Stimulated activated naive CD8-positive, alpha-beta T cell treated with anti-CD3 and anti-CD28 coated beads, Interleukin-15, amount 100 ng/mL, for 72 hours (primary cell): ENCODE measurements at regions not wholly inside any gene's neighbourhood (a gene's known extent, or its start where the extent isn't known, plus 50 kb on each side); places are given as distances from the start of the nearest gene placed in this dataset.
A peak's percentile ranks its signal among the peaks of the same experiment; 100 is the strongest.

Experiments used
- ATAC-seq: fragments of 150-1000 bp; cut with Tn5 transposase; 2 replicates; pipeline ENCODE4 v1.10.0; 2021; ENCODE audit warnings: mild to moderate bottlenecking, moderate library complexity
- DNase-seq, 2 donors: peaks; one replicate each; pipeline ENCODE4 v3.0.0; 2021 to 2022
- H3K27ac Mint-ChIP-seq, 2 donors: one replicate each; pipeline ENCODE4 v1.8.0; 2022; ENCODE audit warnings: mild to moderate bottlenecking in 2 of 2, mixed read lengths in 2 of 2, moderate library complexity in 2 of 2
- H3K27me3 Mint-ChIP-seq: one replicate; pipeline ENCODE4 v1.8.0; 2022; ENCODE audit warnings: mixed read lengths
- H3K4me1 Mint-ChIP-seq: one replicate; pipeline ENCODE4 v1.8.0; 2022; ENCODE audit warnings: mild to moderate bottlenecking, mixed read lengths
- H3K4me3 Mint-ChIP-seq, 2 donors: one replicate each; pipeline ENCODE4 v1.8.0; 2022; ENCODE audit warnings: mild to moderate bottlenecking in 2 of 2, mixed read lengths in 2 of 2, moderate library complexity in 1 of 2
- H3K9me3 Mint-ChIP-seq, 2 donors: one replicate each; pipeline ENCODE4 v1.8.0; 2022; ENCODE audit warnings: mixed read lengths in 2 of 2

DNA sequence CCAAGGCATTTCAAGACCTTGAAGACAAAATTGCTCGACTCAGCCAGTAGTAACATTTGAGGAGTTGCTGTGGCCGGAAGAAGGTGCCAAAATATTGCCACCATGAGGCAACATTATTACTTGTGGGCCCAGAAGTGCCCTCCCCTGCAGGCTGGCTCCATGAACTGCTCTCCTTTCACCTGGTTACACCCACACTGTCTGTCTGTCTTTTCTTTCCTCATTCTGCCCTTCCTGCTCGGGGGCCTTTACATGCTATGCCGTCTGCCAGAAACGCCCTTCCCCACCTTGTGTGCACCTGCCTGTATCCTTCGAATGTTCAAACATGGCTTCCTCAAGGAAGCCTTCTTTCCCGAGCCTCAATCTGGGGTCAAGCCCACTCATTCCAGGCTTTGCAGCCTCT is 224.2 kb upstream of the DIO3 start:
- H3K27me3 Mint-ChIP-seq, result peaks cover 52% of the 10 kb centered on the region
- DNase-seq, result no peak
- no peak for ATAC-seq
- H3K4me3 Mint-ChIP-seq, result no peak overlapping the region
- H3K4me1 Mint-ChIP-seq, result no peaks in the 10 kb centered on the region
- H3K27ac Mint-ChIP-seq, result no peak overlapping the region
- H3K9me3 Mint-ChIP-seq, result no peaks in the 10 kb centered on the region

DNA sequence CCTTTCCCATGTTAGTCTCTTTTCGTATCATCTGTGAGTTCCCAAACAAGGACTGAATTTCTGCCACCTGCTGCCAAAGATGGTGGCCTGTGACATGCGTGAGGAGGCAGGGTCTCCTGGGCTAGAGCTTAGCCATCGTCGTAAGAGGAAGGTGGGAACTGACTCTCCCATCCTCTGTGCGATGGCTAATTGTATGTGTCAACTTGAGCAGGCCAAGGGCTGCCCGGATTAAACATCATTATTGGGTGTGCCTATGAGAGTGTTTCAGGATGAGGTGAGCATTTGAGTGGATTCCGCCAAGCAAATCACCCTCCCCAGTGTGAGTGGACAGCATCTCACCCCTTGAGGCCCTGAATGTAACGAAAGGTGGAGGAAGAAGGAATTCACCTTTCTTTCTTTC is 220.7 kb upstream of the DIO3 start:
- DNase-seq, result no peak
- Mint-ChIP-seq H3K27me3 (peaks cover 70% of the 10 kb centered on the region), H3K4me3 (no peak overlapping the region), H3K27ac (no peak overlapping the region), H3K4me1 (no peaks in the 10 kb centered on the region), H3K9me3 (peaks cover 6% of the 10 kb centered on the region in 2 donors)
- ATAC-seq, result no peak

DNA sequence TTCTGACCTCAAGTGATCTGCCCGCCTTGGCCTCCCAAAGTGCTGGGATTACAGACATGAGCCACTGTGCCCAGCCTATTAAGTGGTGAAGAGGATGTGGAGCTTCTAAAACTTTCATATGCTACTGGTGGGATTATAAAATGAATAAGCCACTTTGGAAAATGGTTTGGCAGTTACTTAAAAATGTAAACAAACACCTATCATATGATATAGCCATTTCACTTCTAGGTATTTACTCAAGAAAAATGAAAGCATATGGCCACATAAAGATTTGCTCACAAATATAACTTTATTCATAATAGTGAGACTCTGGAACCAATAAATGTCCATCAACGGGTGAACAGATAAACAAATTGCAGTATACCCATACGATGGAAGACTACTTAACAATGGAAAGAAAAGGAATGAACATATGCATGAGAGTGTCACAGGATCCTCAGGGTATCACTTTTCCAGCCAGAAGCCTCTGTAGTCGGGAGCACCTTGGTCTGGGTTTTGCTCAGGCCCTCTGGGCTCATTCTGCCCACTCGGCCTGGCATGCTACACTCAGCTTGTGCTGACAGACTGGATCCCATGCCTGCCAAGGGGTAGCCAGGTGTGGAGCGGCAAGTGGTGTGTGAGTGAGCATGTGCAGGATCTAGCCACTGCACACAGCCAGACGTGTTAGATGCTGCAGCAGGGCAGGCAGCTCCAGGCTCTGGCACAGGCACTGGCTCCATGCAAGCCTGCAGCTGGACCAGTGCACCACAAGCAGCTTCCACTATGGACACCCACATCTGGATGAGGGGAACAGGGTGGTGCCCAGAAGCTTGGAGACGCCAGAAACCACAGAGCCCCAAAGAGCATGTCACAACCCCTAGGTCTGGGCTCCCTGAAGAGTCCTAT is 213.2 kb upstream of the DIO3 start:
- H3K27me3 Mint-ChIP-seq, result peaks cover 15% of the 10 kb centered on the region
- DNase-seq, result no peak
- H3K4me1 Mint-ChIP-seq, result no peaks in the 10 kb centered on the region
- ATAC-seq, result no peak
- H3K27ac Mint-ChIP-seq, result no peak overlapping the region
- no peak overlapping the region for H3K4me3 Mint-ChIP-seq
- H3K9me3 Mint-ChIP-seq, result peaks cover 0 to 19% of the 10 kb centered on the region in 2 donors

DNA sequence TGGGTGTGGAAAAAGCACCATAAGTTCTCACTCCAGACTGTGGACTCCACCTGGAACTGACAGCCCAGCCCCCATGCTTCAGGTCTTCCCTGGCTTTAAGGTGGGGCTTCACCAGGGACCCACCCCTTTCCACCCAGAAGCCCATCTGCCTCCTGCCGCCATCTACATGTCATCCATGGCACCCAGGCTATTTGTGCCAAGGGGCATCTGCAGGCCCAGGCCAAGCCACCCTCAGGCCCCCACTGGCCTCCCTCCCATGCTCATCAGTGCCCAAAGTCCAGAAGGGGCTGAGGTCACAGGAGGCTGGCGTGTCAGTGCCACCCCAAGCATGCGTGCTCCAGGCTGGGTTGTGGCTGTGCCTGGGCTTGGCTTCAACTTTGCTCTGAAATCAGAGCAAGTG is 212.2 kb upstream of the DIO3 start:
- H3K9me3 Mint-ChIP-seq, result peaks cover 6 to 23% of the 10 kb centered on the region in 2 donors
- peak overlapping the region in 1 of 2 donors; percentile 52 for H3K27ac Mint-ChIP-seq
- no peak for DNase-seq
- no peak for ATAC-seq
- no peak overlapping the region for H3K4me3 Mint-ChIP-seq
- peaks cover 5% of the 10 kb centered on the region for H3K27me3 Mint-ChIP-seq
- no peaks in the 10 kb centered on the region for H3K4me1 Mint-ChIP-seq

DNA sequence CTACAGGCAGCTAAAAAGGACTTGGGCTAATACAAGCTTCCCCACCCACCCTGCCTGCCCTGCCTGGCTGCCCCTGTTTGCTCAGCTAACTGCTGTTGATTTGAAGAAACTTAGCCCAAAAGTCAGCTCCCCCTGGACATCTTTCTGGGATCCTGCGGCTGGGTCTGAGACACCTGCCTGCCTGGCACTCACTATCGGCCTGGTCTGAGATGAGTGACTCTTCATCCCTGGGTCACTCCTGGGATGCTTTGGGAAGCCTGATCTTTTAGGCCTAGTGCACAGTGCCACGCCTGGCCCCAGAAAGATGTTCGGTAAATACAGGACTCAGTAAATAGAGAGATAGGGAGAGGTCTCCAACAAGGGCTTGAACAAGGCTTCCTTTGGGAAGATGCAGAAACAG is 211.3 kb upstream of the DIO3 start:
- Mint-ChIP-seq H3K27ac (no peak overlapping the region), H3K4me3 (no peak overlapping the region), H3K9me3 (peaks cover 6 to 28% of the 10 kb centered on the region in 2 donors), H3K27me3 (no peaks in the 10 kb centered on the region), H3K4me1 (no peaks in the 10 kb centered on the region)
- ATAC-seq, result no peak
- no peak for DNase-seq

DNA sequence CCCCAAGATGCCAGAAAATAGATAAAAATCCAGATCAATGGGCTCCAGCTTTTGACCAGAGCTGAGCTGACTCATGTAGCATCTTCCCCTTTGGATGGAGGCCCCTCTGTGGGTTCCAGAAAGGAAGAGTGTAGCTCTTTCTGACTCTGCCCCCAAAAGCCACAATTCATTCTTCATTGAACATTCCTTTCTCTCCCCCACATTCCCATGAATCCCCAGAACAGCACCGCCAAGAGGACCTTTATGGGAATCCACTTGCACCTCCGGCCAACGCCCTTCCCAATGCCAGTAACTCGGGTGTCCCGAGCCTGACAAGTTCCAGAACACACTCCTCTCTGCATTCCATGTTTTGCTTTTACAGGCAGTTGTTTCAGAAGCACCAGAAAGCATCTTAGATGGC is 210.6 kb upstream of the DIO3 start:
- no peaks in the 10 kb centered on the region for H3K27me3 Mint-ChIP-seq
- ATAC-seq (no peak), DNase-seq (no peak)
- no peak overlapping the region for H3K4me3 Mint-ChIP-seq
- H3K4me1 Mint-ChIP-seq, result no peaks in the 10 kb centered on the region
- peaks cover 6 to 31% of the 10 kb centered on the region in 2 donors for H3K9me3 Mint-ChIP-seq
- no peak overlapping the region for H3K27ac Mint-ChIP-seq

DNA sequence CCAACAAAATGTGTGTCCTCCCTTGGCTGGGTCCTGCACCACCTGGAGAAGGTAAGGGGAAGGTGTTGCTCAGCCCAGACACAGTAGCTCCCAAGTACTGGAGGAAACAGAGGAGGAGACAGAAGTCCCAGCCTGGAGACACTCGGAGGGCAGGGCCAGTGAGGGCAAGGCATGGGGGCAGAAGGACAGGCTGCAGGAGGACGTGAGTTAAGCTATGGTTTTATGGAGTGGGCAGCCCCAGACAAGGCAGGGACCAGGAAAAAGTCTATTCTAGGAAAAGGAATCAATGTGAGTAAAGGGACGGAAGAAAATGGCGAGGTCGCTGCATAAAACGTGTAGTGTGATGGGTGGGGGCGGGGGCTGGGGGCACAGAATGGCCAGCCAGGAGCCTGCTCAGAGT is 210.1 kb upstream of the DIO3 start:
- no peak for DNase-seq
- peaks cover 2% of the 10 kb centered on the region for H3K27me3 Mint-ChIP-seq
- no peaks in the 10 kb centered on the region for H3K4me1 Mint-ChIP-seq
- H3K4me3 Mint-ChIP-seq, result no peak overlapping the region
- H3K27ac Mint-ChIP-seq, result peak overlapping the region in 1 of 2 donors; percentile 13
- no peak for ATAC-seq
- peaks cover 6 to 33% of the 10 kb centered on the region in 2 donors for H3K9me3 Mint-ChIP-seq

DNA sequence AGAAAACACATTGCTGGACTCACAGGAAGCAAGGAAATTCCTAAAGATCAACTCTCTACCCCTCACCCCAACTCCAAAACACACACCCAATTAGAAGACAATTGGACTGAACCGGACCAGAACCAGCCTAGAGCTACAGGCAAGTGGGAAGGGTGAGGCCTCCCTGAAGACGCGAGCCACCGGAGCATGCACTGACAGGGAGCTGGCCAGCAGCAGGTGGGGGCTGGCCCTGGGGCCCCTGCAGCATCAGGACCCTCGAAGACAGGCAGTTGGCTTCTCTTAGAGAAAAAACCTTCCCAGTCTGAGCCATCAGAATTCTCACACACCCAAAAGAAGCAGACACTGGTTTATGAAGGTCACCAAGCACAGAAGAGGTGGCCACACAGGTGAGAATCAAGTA is 209.5 kb upstream of the DIO3 start:
- no peaks in the 10 kb centered on the region for H3K4me1 Mint-ChIP-seq
- ATAC-seq, result no peak
- peaks cover 9 to 38% of the 10 kb centered on the region in 2 donors for H3K9me3 Mint-ChIP-seq
- no peak overlapping the region for H3K27ac Mint-ChIP-seq
- no peak for DNase-seq
- H3K4me3 Mint-ChIP-seq, result no peak overlapping the region
- H3K27me3 Mint-ChIP-seq, result peaks cover 8% of the 10 kb centered on the region

DNA sequence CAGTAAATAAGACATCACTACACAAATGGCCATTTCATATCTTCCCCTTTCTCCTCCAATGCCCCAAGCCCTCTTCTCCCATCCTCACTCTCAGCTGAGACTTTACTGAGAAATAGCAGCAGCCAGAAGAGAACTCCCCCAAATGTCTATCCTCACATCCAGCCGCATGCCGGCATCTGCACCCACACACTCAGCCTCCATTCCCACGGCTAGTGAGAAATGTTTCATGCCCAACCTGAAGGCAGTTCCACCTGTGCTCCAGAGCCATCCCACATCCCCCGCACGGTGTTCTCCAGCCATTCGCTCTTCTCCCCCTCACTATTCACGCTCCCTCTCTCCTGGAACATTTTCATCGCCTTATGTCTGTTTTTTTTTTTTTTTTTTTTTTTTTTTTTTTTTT is 208.7 kb upstream of the DIO3 start:
- DNase-seq, result no peak
- Mint-ChIP-seq H3K4me1 (no peaks in the 10 kb centered on the region), H3K4me3 (no peak overlapping the region), H3K9me3 (peaks cover 9 to 38% of the 10 kb centered on the region in 2 donors), H3K27me3 (peaks cover 8% of the 10 kb centered on the region), H3K27ac (no peak overlapping the region)
- no peak for ATAC-seq

DNA sequence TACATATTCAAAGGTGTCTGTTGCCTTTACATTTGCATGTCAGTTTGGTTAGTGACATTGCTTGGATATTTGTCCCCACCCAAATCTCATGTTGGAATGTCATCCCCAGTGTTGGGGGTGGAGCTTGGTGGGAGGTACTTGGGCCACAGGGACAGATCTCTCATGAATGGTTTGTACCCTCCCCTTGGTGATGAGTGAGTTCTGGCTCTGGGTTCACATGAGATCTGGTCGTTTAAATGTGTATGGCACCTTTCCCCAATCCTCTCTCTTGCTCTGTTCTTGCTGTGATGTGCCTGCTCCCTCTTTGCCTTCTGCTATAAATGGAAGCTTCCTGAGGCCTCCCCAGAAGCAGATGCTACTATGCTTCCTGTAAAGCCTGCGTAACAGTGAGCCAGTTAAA is 207.9 kb upstream of the DIO3 start:
- ATAC-seq, result no peak
- DNase-seq, result no peak
- Mint-ChIP-seq H3K4me1 (no peaks in the 10 kb centered on the region), H3K4me3 (no peak overlapping the region), H3K9me3 (peaks cover 9 to 32% of the 10 kb centered on the region in 2 donors), H3K27me3 (peaks cover 8% of the 10 kb centered on the region), H3K27ac (no peak overlapping the region)

DNA sequence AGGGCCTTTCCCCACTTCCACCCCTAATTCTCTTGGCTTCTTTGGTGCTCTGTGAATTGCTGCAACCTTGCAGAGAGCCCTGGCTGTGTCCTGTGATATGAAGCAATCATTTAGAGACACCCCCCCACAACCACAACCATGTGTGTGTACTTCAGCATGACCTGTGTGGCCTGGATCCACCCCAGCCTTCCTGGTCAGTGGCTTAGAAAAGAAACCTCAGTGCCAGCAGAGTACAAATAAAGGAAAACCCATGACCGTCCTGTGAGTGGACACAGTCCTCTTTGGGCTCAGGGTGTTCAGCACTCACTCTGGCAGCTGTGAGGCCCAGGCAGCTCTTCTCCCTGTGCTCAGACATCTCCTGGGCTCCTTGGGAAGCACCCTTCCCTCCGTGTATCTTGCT is 206.6 kb upstream of the DIO3 start:
- H3K27me3 Mint-ChIP-seq, result peaks cover 20% of the 10 kb centered on the region
- ATAC-seq (no peak), DNase-seq (no peak)
- H3K4me3 Mint-ChIP-seq, result no peak overlapping the region
- no peaks in the 10 kb centered on the region for H3K4me1 Mint-ChIP-seq
- H3K27ac Mint-ChIP-seq, result peak overlapping the region in 1 of 2 donors; percentile 13
- peaks cover 9 to 25% of the 10 kb centered on the region in 2 donors for H3K9me3 Mint-ChIP-seq

DNA sequence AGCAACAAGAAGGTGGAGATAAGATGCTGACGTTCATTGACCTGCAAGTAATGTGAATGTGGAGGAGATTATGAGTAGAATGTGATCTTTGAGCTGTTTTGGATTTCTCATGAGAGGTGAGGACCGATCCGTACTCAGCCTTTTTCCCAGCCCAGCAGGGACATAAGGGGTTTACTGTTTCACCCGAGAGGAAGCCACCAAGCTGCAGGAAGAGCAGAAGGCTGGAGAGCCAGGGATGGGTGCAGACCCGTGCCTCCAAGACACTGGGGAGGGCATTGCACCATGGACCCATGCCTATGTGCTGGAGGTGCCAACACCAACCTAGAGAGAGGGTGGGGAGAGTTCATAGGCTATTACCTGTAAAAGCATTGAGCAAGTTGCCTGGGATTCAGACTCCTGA is 206.0 kb upstream of the DIO3 start:
- ATAC-seq (no peak), DNase-seq (no peak)
- no peak overlapping the region for H3K4me3 Mint-ChIP-seq
- H3K4me1 Mint-ChIP-seq, result no peaks in the 10 kb centered on the region
- H3K27me3 Mint-ChIP-seq, result peaks cover 21% of the 10 kb centered on the region
- no peak overlapping the region for H3K27ac Mint-ChIP-seq
- peaks cover 9 to 25% of the 10 kb centered on the region in 2 donors for H3K9me3 Mint-ChIP-seq

DNA sequence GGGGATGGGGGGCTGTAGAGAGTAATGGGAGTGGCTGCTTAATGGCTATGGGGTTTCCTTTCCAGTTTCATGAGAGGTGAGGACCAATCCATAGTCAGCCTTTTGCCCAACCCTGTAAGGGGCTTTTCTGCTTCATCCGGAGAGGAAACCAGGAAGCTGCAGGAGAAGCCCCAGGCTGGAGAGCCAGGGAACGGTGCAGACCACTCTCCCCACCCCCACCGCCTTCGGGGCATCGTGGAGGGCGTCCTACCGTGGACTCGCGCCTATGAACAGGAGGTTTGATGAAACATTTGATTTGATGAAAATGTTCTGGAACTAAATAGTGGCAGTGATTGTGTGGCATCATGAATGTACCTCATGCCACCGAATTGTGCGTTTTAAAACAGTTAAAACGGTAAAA is 204.3 kb upstream of the DIO3 start:
- Mint-ChIP-seq H3K9me3 (peaks cover 9 to 19% of the 10 kb centered on the region in 2 donors), H3K27me3 (peaks cover 34% of the 10 kb centered on the region)

DNA sequence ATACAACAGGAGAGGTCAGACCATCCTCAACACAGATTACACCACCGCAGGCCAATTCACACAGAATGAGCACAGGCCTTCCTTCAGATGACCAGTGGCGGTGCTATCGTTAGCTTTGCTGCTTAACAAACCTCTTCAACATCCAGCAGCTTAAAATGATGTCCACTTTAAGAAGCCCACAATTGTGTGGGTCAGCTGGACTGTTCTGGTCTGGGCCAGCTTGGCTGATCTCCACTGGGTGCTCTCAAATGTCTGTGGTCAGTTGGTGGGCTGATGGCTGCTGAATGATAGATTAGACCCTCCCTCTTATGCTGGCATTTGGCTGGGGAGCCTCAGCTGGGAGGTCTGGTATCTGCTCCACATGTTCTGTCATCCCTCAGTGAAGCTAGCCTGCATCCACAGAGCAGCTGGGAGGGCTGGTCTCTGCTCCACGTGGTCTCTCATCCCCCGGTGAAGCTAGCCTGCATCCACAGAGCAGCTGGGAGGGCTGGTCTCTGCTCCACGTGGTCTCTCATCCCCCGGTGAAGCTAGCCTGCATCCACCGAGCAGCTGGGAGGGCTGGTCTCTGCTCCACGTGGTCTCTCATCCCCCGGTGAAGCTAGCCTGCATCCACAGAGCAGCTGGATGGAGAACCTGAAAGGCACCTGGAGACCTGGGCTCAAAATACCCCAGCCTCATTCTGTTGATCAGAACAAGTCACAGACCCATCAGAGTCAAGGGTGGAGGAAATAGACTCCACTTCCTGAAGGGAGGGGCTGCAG is 203.6 kb upstream of the DIO3 start:
- Mint-ChIP-seq H3K27me3 (peaks cover 41% of the 10 kb centered on the region), H3K27ac (no peak overlapping the region), H3K9me3 (peaks cover 9 to 19% of the 10 kb centered on the region in 2 donors), H3K4me1 (no peaks in the 10 kb centered on the region), H3K4me3 (no peak overlapping the region)
- no peak for DNase-seq
- no peak for ATAC-seq

More for the DNA sequence above, 204.3 kb upstream of the DIO3 start:
- no peak overlapping the region for H3K4me3 Mint-ChIP-seq
- no peak for DNase-seq
- ATAC-seq, result no peak
- H3K27ac Mint-ChIP-seq, result no peak overlapping the region
- no peaks in the 10 kb centered on the region for H3K4me1 Mint-ChIP-seq

DNA sequence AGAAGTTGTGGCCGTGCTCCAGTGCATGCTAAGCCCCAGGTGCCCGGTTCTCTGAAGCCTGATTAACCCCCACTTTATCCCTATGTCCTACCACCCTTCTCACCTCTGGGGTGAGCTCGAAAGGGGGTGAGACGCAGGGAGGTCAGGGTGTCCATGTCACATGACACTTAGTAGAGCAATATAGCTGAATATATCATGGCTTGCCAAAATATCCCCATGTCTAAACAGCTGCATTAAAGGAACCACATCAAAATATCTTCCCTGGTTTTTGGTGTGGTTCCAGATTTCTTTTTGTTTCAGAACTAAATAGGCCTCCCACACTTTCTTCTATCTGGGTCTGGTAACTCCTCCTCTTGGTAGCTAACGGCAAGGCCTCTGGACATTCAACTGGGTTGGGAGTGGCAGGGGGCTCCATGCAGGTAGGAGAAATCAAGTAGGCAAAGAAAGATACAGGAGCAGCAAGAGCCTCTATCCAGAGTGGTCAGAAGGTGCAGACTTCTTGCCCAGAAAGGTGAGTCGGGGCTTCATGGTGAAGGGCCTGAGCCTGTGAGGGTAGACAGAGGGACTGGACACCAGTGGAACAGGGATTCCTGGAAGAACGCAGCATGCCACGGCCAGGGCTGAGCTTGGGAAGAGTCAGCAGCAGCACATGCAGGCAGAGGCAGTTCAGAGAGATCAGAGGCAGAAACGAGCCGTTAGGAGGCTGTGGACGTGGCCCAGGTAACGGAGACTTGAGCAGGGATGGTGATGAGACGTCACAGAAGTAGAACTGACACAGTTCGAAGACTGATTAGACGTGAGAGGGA is 202.8 kb upstream of the DIO3 start:
- Mint-ChIP-seq H3K27ac (peak overlapping the region in 1 of 2 donors; percentile 20), H3K27me3 (peaks cover 49% of the 10 kb centered on the region), H3K4me1 (no peaks in the 10 kb centered on the region), H3K9me3 (peaks cover 6 to 15% of the 10 kb centered on the region in 2 donors), H3K4me3 (no peak overlapping the region)
- DNase-seq, result no peak
- ATAC-seq, result no peak
